Spleen (tissue), 11 donors: ENCODE measurements at regions not wholly inside any gene's neighbourhood (a gene's known extent, or its start where the extent isn't known, plus 50 kb on each side); places are given as distances from the start of the nearest gene placed in this dataset.

Source experiments
- DNase-seq: peaks from one replicate; pipeline ENCODE4 v3.0.0-alpha.2; 2020
- H3K27ac ChIP-seq, 8 donors: fragments of 200-600 bp; sonication (generic) in 7 of 8; 1 replicate in 4 of 8; 2 replicates in 4 of 8; pipeline versions ENCODE4 v1.5.0 to v1.8.0; 2016 to 2021; ENCODE audit warnings: inconsistent platforms in 4 of 8, mild to moderate bottlenecking in 4 of 8, moderate library complexity in 1 of 8
- H3K27me3 ChIP-seq, 7 donors: fragments of 200-600 bp; sonication (generic) in 6 of 7; replicated peaks in 1 of 7; 1 replicate in 4 of 7; 2 replicates in 3 of 7; pipeline versions ENCODE4 v1.5.0 to v1.8.0; 2016 to 2021; ENCODE audit warnings: inconsistent platforms in 3 of 7, mild to moderate bottlenecking in 1 of 7
- H3K36me3 ChIP-seq, 6 donors: fragments of 200-600 bp; sonication (generic) in 5 of 6; 1 replicate in 4 of 6; 2 replicates in 2 of 6; pipeline versions ENCODE4 v1.5.0 to v1.8.0; 2016 to 2021; ENCODE audit warnings: inconsistent platforms in 2 of 6
- H3K4me1 ChIP-seq, 6 donors: fragments of 200-600 bp; sonication (generic) in 5 of 6; 1 replicate in 3 of 6; 2 replicates in 3 of 6; pipeline versions ENCODE4 v1.5.0 to v1.8.0; 2016 to 2021; ENCODE audit warnings: inconsistent platforms in 3 of 6
- H3K4me3 ChIP-seq, 8 donors: fragments of 200-600 bp; sonication (generic) in 7 of 8; 1 replicate in 4 of 8; 2 replicates in 4 of 8; pipeline versions ENCODE4 v1.5.0 to v1.8.0; 2016 to 2021; ENCODE audit warnings: inconsistent platforms in 4 of 8, mild to moderate bottlenecking in 4 of 8, moderate library complexity in 2 of 8
- H3K9me3 ChIP-seq, 8 donors: fragments of 200-600 bp; sonication (generic) in 7 of 8; 1 replicate in 4 of 8; 2 replicates in 4 of 8; pipeline versions ENCODE4 v1.5.0 to v1.8.0; 2016 to 2021; ENCODE audit warnings: inconsistent platforms in 4 of 8
- CTCF ChIP-seq, 11 experiments: fragments of 200-600 bp in 7 of 11; fragments of 450-650 bp in 4 of 11; sonication (generic) in 4 of 11; IDR thresholded peaks in 8 of 11; conservative IDR thresholded peaks in 3 of 11; 1 replicate in 7 of 11; 2 replicates in 4 of 11; pipeline versions ENCODE4 v1.4.0 to v1.8.0; 2016 to 2021; ENCODE audit warnings: antibody characterized with exemption in 11 of 11, inconsistent platforms in 4 of 11, mild to moderate bottlenecking in 1 of 11
- POLR2A ChIP-seq, 3 donors: fragments of 450-650 bp; IDR thresholded peaks; one replicate each; pipeline ENCODE4 v1.5.1; 2017; ENCODE audit warnings: antibody characterized with exemption in 3 of 3, mild to moderate bottlenecking in 1 of 3
- POLR2AphosphoS5 ChIP-seq, 3 donors: sonication (generic); formaldehyde crosslinking; IDR thresholded peaks; one replicate each; pipeline ENCODE4 v1.5.1; 2017; ENCODE audit warnings: antibody characterized with exemption in 3 of 3
- WGBS, 5 donors: extraction: QIAGEN DNeasy Blood & Tissue Kit in 3 of 5; methylation state at CpG; one replicate each; pipeline versions ENCODE4 v1.1.5 to v1.1.7; 2013 to 2018; 5-methylcytosine and 5-hydroxymethylcytosine counted together
- intact Hi-C: fragments of 100-400 bp; cut with DNase I; formaldehyde crosslinking; loops from one replicate; pipeline ENCODE4 v1.15.0; 2023; ENCODE audit warnings: low total_unique reads
- donor health status: healthy with polysubstance abuse.
- donor health status: DM: no; HTN: no; CAD: no; lungs with moderate emphysema.
- donor health status: DM: no; HTN: no; CAD: no.
- donor health status: Bipolar disorder and iron deficiency.
- donor health status: healthy.
- donor health status: DM: no; HTN: no; CAD: no.
- donor health status: DM: yes; HTN: yes; CAD: no.

DNA sequence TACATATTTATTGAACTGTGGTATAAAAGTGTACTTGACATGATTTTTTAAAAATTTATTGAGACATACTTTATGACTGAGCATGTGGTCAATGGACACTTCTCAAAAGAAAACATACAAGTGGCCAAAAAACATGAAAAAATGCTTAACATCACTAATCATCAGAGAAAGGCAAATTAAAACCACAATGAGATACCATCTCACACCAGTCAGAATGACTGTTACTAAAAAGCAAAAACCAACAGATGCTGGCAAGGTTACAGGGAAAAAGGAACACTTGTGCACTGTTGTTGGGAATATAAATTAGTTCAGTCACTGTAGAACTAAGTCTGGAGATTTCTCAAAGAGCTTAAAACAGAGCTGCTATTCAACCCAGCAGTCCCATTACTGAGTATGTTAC lies 1177.6 kb downstream of the GALC start:
- no peak for TF ChIP-seq POLR2A (IDR thresholded peaks at IDR 0.05)
- no peak for TF ChIP-seq POLR2AphosphoS5 (IDR thresholded peaks at IDR 0.05)
- TF ChIP-seq CTCF (IDR thresholded peaks at IDR 0.05 in 8 of 11, conservative IDR thresholded peaks at IDR 0.05 in 3 of 11), result no peak
- no peak overlapping the region for H3K4me3 ChIP-seq
- intact Hi-C loops, result no loop called here
- H3K27ac ChIP-seq, result no peak overlapping the region
- H3K9me3 ChIP-seq, result peaks cover 0 to 37% (median 22%) of the 10 kb centered on the region in 8 donors
- no peaks in the 10 kb centered on the region for H3K4me1 ChIP-seq
- H3K36me3 ChIP-seq, result no peaks in the 10 kb centered on the region
- no peaks in the 10 kb centered on the region for H3K27me3 ChIP-seq
- no peak for DNase-seq

GRCh38 chr14:86802726-86803125 lies 1190.3 kb downstream of the GALC start:
- intact Hi-C loops, result no loop called here
- TF ChIP-seq CTCF (IDR thresholded peaks at IDR 0.05 in 8 of 11, conservative IDR thresholded peaks at IDR 0.05 in 3 of 11) (no peak), POLR2AphosphoS5 (IDR thresholded peaks at IDR 0.05) (no peak), POLR2A (IDR thresholded peaks at IDR 0.05) (no peak)
- DNase-seq, result no peak
- 51 to 80% (median 54%) methylated on average over 2 of the region's 2 CpGs for WGBS, 5 donors
- H3K27me3 ChIP-seq, result no peaks in the 10 kb centered on the region
- H3K36me3 ChIP-seq, result no peaks in the 10 kb centered on the region
- no peaks in the 10 kb centered on the region for H3K4me1 ChIP-seq
- H3K4me3 ChIP-seq, result no peak overlapping the region
- no peak overlapping the region for H3K27ac ChIP-seq
- H3K9me3 ChIP-seq, result no peaks in the 10 kb centered on the region

DNA sequence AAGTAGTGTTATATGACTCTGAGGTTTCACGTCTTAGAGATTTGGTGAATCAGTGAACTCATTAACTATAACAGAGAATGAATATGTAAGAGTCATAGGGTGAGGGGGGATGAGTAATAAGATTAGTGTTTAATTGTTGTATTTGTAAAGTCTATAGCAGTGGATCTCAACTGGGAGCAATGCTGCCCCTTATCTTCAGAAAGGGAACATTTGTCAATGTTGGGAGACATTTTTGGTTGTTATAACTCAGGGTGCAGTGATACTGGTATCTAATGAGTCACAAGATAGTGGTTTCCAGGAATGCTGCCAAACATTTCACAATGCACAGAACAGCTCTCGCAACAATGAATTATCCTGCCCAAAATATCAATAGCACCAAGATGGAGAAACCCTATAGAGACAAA lies 1193.7 kb downstream of the GALC start:
- no peaks in the 10 kb centered on the region for H3K36me3 ChIP-seq
- H3K4me3 ChIP-seq, result no peak overlapping the region
- 56 to 81% (median 66%) methylated on average over 2 of the region's 2 CpGs for WGBS, 5 donors
- H3K4me1 ChIP-seq, result no peaks in the 10 kb centered on the region
- H3K27me3 ChIP-seq, result no peaks in the 10 kb centered on the region
- intact Hi-C loops, result no loop called here
- no peak for TF ChIP-seq POLR2AphosphoS5 (IDR thresholded peaks at IDR 0.05)
- TF ChIP-seq CTCF (IDR thresholded peaks at IDR 0.05 in 8 of 11, conservative IDR thresholded peaks at IDR 0.05 in 3 of 11), result no peak
- no peak for TF ChIP-seq POLR2A (IDR thresholded peaks at IDR 0.05)
- H3K27ac ChIP-seq, result no peak overlapping the region
- DNase-seq, result no peak
- H3K9me3 ChIP-seq, result no peaks in the 10 kb centered on the region

DNA sequence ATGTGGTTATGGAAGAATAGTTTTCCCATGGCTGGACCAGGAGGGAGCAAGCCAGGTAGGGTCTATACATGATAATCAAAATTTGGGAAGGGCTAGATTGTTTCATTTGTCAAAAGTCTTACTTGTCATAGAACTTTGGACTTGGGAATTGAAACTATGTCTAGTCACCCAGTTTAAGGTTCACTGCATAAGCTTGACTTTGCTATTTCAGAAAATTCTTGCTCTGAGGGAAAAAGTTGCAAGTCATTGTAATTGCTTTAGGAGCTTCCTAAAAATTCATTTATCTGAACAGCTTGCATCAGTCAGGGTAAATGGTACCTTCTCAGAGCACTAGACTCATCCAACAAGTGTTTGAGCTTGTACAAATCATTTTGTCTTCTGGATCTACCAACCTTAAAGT lies 1194.7 kb downstream of the GALC start:
- Histone ChIP-seq H3K27me3 (no peaks in the 10 kb centered on the region), H3K4me1 (no peaks in the 10 kb centered on the region), H3K4me3 (no peak overlapping the region), H3K36me3 (no peaks in the 10 kb centered on the region), H3K27ac (no peak overlapping the region), H3K9me3 (no peaks in the 10 kb centered on the region)
- DNase-seq, result no peak
- intact Hi-C loops, result no loop called here
- TF ChIP-seq POLR2AphosphoS5 (IDR thresholded peaks at IDR 0.05), result no peak
- no peak for TF ChIP-seq POLR2A (IDR thresholded peaks at IDR 0.05)
- TF ChIP-seq CTCF (IDR thresholded peaks at IDR 0.05 in 8 of 11, conservative IDR thresholded peaks at IDR 0.05 in 3 of 11), result no peak
